HG03469 (cell line): ENCODE measurements at regions not wholly inside any gene's neighbourhood (a gene's known extent, or its start where the extent isn't known, plus 50 kb on each side); places are given as distances from the start of the nearest gene placed in this dataset.

Source experiments
- ATAC-seq: cut with Tn5 transposase; IDR thresholded peaks from one replicate; pipeline ENCODE4 v1.9.1; 2021; ENCODE audit warnings: mild to moderate bottlenecking, moderate library complexity, moderate number of reproducible peaks; ENCODE audit not compliant: unreplicated experiment

GRCh38 chr4:66097218-66097617 lies 426.9 kb upstream of the EPHA5 start:
- no peak for ATAC-seq

GRCh38 chr4:66095065-66095464 lies 424.8 kb upstream of the EPHA5 start:
- no peak for ATAC-seq

GRCh38 chr4:66094070-66094469 lies 423.8 kb upstream of the EPHA5 start:
- no peak for ATAC-seq

GRCh38 chr4:66091786-66092185 lies 421.5 kb upstream of the EPHA5 start:
- ATAC-seq = no peak

- no peak for ATAC-seq
These were observed 403.7 kb upstream of the EPHA5 start for GRCh38 chr4:66073961-66074360.

GRCh38 chr4:66071911-66072310 lies 401.6 kb upstream of the EPHA5 start:
- no peak for ATAC-seq

GRCh38 chr4:66062921-66063320 lies 392.6 kb upstream of the EPHA5 start:
- no peak for ATAC-seq

GRCh38 chr4:66062044-66062443 lies 391.8 kb upstream of the EPHA5 start:
- ATAC-seq = no peak

GRCh38 chr4:66059556-66059955 lies 389.3 kb upstream of the EPHA5 start:
- ATAC-seq = no peak

- ATAC-seq = no peak
These were observed 388.8 kb upstream of the EPHA5 start for GRCh38 chr4:66059136-66059535.

- ATAC-seq = no peak
These were observed 385.7 kb upstream of the EPHA5 start for GRCh38 chr4:66055999-66056398.

- ATAC-seq = no peak
These were observed 382.1 kb upstream of the EPHA5 start for GRCh38 chr4:66052426-66052825.

GRCh38 chr4:66048861-66049260 lies 378.6 kb upstream of the EPHA5 start:
- no peak for ATAC-seq

GRCh38 chr4:66045913-66046312 lies 375.6 kb upstream of the EPHA5 start:
- ATAC-seq = no peak

- no peak for ATAC-seq
These were observed 365.4 kb upstream of the EPHA5 start for GRCh38 chr4:66035701-66036100.

- ATAC-seq = no peak
These were observed 364.4 kb upstream of the EPHA5 start for GRCh38 chr4:66034671-66035070.

GRCh38 chr4:66034262-66034661 lies 364.0 kb upstream of the EPHA5 start:
- ATAC-seq = no peak

GRCh38 chr4:66032571-66032970 lies 362.3 kb upstream of the EPHA5 start:
- ATAC-seq = no peak

GRCh38 chr4:66028668-66029067 lies 358.4 kb upstream of the EPHA5 start:
- no peak for ATAC-seq

GRCh38 chr4:66023061-66023460 lies 352.8 kb upstream of the EPHA5 start:
- ATAC-seq = no peak

- no peak for ATAC-seq
These were observed 347.4 kb upstream of the EPHA5 start for GRCh38 chr4:66017671-66018070.

GRCh38 chr4:66016240-66016639 lies 346.0 kb upstream of the EPHA5 start:
- no peak for ATAC-seq

- no peak for ATAC-seq
These were observed 344.0 kb upstream of the EPHA5 start for GRCh38 chr4:66014146-66014765.
